ENCODE measurements at regions not wholly inside any gene's neighbourhood (a gene's known extent, or its start where the extent isn't known, plus 50 kb on each side); places are given as distances from the start of the nearest gene placed in this dataset.

DNA sequence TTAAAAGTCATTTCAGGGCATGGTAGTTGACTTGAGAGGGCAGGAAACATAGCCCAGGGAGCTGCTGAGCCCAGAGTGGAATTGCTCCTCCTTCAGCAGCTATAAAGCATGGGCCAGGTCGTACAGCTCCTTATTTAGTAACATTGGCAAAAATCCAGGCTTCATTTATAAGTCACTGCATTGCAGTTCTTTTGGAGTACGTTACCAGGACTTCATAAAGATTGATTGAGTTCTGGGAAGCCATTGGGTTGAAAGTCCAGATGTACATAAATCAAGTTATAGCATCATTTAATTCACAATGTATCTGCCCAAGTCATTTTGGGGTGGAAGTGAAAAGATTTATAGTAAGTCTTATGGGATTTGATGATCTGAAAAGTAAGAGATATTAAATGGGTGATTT lies 53.0 kb upstream of the ANKEF1 start:
- TF ChIP-seq, protein P1, sequence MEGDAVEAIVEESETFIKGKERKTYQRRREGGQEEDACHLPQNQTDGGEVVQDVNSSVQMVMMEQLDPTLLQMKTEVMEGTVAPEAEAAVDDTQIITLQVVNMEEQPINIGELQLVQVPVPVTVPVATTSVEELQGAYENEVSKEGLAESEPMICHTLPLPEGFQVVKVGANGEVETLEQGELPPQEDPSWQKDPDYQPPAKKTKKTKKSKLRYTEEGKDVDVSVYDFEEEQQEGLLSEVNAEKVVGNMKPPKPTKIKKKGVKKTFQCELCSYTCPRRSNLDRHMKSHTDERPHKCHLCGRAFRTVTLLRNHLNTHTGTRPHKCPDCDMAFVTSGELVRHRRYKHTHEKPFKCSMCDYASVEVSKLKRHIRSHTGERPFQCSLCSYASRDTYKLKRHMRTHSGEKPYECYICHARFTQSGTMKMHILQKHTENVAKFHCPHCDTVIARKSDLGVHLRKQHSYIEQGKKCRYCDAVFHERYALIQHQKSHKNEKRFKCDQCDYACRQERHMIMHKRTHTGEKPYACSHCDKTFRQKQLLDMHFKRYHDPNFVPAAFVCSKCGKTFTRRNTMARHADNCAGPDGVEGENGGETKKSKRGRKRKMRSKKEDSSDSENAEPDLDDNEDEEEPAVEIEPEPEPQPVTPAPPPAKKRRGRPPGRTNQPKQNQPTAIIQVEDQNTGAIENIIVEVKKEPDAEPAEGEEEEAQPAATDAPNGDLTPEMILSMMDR (IDR thresholded peaks at IDR 0.05; ENCODE audit: insufficient read depth, low read length, poor library complexity, severe bottlenecking), result no peak
- Histone ChIP-seq H3K4me3 (replicated peaks; ENCODE audit: low read depth, low read length) (no peak overlapping the region), H3K36me3 (ENCODE audit: control insufficient read depth, insufficient read depth, low read length) (no peaks in the 10 kb centered on the region), H3K27me3 (replicated peaks; ENCODE audit: control insufficient read depth, insufficient read depth, low read length) (no peaks in the 10 kb centered on the region)
- DNase-seq (ENCODE audit: extremely low read depth, insufficient read length), result no peak

DNA sequence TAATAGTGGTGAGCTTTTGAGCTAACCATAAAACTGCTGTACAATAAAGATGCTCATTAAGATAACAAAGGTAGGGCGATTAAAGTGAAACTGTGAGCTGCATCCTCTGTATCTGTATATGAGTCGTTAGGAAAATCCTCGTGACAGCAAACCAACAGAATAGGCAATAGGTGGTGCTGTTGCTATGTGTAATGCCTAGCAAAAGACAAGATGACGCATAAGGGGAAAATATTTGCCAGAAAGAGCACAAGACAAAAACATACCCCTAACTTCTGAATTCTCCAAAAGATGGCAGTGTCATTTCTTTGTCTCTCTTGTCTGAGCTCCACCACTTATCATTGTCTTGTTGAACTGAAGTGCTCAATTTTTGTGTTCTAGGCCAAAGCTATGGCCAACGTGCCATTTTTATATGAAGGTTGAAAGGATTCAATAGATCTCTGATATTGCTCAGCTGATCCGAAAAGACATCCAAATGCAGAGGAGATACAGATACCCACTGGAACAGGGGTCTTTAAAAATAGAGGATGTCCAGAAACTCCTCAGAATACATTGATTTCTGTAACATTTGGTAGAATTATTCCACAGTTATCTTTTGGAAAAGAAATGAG lies 56.3 kb upstream of the ANKEF1 start:
- peak; percentile 17 for DNase-seq (ENCODE audit: extremely low read depth, insufficient read length)
- H3K4me3 ChIP-seq (replicated peaks; ENCODE audit: low read depth, low read length), result no peak overlapping the region

DNA sequence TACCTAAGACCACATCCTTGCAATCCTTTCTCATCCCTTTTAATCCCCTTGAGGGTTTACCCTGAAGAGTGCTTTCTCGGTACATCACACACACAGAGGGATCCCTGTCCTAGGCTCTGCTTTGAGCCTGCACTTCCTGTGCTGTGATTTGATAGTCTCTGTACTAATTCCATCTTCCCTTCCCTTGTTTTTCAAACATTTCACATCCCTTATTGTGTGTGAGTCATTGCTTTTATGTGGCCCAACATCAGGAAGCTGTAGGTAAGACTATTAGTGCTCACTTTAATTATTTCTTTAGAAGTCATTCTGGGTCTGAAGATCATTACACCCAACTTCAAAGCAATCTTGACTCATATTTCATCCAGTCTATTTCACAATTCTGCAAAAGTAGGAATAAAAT lies 57.2 kb upstream of the ANKEF1 start:
- Histone ChIP-seq H3K36me3 (ENCODE audit: control insufficient read depth, insufficient read depth, low read length) (no peaks in the 10 kb centered on the region), H3K4me3 (replicated peaks; ENCODE audit: low read depth, low read length) (no peak overlapping the region), H3K27me3 (replicated peaks; ENCODE audit: control insufficient read depth, insufficient read depth, low read length) (no peaks in the 10 kb centered on the region; the same call in 1 of the 2 replicates)
- TF ChIP-seq, protein P1 (IDR thresholded peaks at IDR 0.05; ENCODE audit: insufficient read depth, low read length, poor library complexity, severe bottlenecking), result no peak
- no peak for DNase-seq (ENCODE audit: extremely low read depth, insufficient read length)

More for the DNA sequence above, 56.3 kb upstream of the ANKEF1 start:
- TF ChIP-seq, protein P1 (IDR thresholded peaks at IDR 0.05; ENCODE audit: insufficient read depth, low read length, poor library complexity, severe bottlenecking), result peak; percentile 71
- no peaks in the 10 kb centered on the region for H3K36me3 ChIP-seq (ENCODE audit: control insufficient read depth, insufficient read depth, low read length)
- no peaks in the 10 kb centered on the region; the same call in 1 of the 2 replicates for H3K27me3 ChIP-seq (replicated peaks; ENCODE audit: control insufficient read depth, insufficient read depth, low read length)

DNA sequence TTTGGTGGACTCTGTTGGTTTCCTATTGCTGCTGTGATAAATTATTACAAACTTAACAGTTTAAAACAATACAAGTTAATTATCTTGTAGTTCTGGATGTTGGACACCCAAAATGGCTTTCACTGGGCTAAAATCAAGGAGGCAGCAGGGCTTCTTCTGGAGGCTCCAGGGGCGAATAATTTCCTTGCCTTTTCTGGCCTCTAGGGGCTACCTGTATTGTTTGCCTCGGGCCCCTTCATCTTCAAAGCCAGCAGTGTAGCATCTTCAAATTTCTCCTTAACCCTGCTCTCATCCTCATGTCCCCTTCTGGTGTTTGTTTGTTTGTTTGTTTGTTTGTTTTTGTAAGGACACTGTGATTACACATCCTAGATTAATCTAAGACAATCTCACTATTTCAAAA lies 60.5 kb upstream of the ANKEF1 start:
- Histone ChIP-seq H3K36me3 (ENCODE audit: control insufficient read depth, insufficient read depth, low read length) (no peaks in the 10 kb centered on the region), H3K4me3 (replicated peaks; ENCODE audit: low read depth, low read length) (no peak overlapping the region), H3K27me3 (replicated peaks; ENCODE audit: control insufficient read depth, insufficient read depth, low read length) (no peaks in the 10 kb centered on the region; the same call in 1 of the 2 replicates)
- DNase-seq (ENCODE audit: extremely low read depth, insufficient read length), result no peak
- TF ChIP-seq, protein P1 (IDR thresholded peaks at IDR 0.05; ENCODE audit: insufficient read depth, low read length, poor library complexity, severe bottlenecking), result peak; percentile 35

DNA sequence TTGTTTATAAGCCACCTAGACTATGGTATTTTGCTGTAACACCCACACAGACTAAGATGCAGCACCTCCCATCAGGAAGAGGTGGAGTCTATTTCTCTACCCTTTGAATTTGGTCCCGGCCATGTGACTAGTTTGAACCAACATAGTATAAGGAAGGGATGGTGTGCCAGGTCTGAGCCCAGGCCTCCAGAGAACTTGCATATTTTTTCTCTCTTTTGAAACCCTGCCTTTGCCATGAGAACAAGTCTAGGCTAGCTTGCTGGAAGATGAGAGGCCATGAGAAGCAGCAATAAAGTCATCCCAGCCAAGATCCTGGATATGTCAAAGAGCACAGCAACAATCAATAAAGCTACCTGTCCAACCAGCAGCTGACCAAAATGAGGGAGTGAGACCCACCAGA lies 63.0 kb upstream of the ANKEF1 start:
- TF ChIP-seq, protein P1 (IDR thresholded peaks at IDR 0.05; ENCODE audit: insufficient read depth, low read length, poor library complexity, severe bottlenecking), result no peak
- no peaks in the 10 kb centered on the region; the same call in 1 of the 2 replicates for H3K27me3 ChIP-seq (replicated peaks; ENCODE audit: control insufficient read depth, insufficient read depth, low read length)
- no peak for DNase-seq (ENCODE audit: extremely low read depth, insufficient read length)
- no peaks in the 10 kb centered on the region for H3K36me3 ChIP-seq (ENCODE audit: control insufficient read depth, insufficient read depth, low read length)
- no peak overlapping the region for H3K4me3 ChIP-seq (replicated peaks; ENCODE audit: low read depth, low read length)

DNA sequence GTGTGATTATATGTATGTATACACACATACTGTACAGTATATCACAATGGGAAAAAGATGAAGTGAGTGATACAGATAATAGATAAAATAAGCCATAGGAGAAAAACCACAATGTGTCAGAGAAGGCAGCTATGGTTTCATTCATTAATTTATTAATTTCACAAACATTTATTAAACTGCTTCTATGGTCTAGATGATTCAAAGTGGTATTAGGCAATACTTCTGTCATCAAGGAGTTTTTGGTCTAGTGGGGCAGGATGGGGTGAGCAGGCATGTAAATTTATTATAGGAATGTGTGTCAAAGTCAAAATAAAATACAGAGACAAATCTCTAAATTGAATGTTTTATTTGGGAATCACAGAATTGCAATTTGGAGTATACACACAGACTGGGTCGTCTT lies 65.2 kb upstream of the ANKEF1 start:
- no peak for DNase-seq (ENCODE audit: extremely low read depth, insufficient read length)
- Histone ChIP-seq H3K4me3 (replicated peaks; ENCODE audit: low read depth, low read length) (no peak overlapping the region), H3K27me3 (replicated peaks; ENCODE audit: control insufficient read depth, insufficient read depth, low read length) (no peaks in the 10 kb centered on the region), H3K36me3 (ENCODE audit: control insufficient read depth, insufficient read depth, low read length) (no peaks in the 10 kb centered on the region)
- TF ChIP-seq, protein P1 (IDR thresholded peaks at IDR 0.05; ENCODE audit: insufficient read depth, low read length, poor library complexity, severe bottlenecking), result no peak
